GM19351 (cell line): ENCODE measurements at regions not wholly inside any gene's neighbourhood (a gene's known extent, or its start where the extent isn't known, plus 50 kb on each side); places are given as distances from the start of the nearest gene placed in this dataset.
"Not testable (repeated sequence)": the region's sequence is repeated elsewhere in the genome, so short reads cannot be mapped to it uniquely, and the experiment has no call there.

Experiments
- ATAC-seq: cut with Tn5 transposase; IDR thresholded peaks from one replicate; pipeline ENCODE4 v1.9.1; 2021; ENCODE audit warnings: mild to moderate bottlenecking, moderate library complexity; ENCODE audit not compliant: unreplicated experiment

DNA sequence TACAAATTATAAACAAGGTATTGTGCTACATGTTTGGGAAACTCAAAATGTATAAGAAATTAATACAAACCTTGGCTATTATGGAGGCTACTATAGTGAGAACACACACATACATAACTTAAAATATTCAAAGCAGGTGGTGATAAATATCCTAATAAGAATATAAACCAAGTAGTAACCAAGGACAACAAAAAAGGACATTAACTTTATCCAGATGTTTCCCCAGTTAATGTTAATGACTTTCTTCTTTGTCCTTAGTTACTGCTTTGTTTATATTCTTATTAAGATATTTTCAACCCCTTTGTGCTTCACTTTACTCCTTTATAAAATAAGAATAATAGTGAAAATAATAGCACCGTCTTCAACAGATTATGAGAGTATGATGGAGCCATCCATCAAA is 241.6 kb downstream of the CALCRL start:
- ATAC-seq, result no peak

DNA sequence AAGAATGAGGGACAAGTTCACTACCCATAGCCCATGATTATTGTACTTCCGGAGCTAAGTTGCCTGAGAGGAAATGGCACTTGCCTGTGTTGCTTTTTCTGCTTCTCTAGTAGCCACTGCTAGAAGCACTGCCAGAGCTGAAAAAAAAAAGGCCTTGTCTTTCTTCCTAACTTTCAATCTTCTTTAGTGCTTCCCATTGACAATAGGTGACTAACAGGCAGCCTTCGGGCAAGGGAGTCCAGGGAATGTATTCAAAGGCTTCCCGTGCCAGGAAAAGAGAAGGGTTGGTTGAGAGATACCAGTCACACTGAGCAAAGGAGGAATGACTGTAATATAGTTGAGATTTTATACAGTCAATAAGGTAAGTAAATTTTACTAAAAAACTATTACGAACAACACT is 242.0 kb downstream of the CALCRL start:
- no peak for ATAC-seq

- ATAC-seq, result no peak
Observed at GRCh38 chr2:187198136-187198535, 249.9 kb downstream of the CALCRL start.

- no peak for ATAC-seq
Observed at GRCh38 chr2:187194049-187194448, 254.0 kb downstream of the CALCRL start.

DNA sequence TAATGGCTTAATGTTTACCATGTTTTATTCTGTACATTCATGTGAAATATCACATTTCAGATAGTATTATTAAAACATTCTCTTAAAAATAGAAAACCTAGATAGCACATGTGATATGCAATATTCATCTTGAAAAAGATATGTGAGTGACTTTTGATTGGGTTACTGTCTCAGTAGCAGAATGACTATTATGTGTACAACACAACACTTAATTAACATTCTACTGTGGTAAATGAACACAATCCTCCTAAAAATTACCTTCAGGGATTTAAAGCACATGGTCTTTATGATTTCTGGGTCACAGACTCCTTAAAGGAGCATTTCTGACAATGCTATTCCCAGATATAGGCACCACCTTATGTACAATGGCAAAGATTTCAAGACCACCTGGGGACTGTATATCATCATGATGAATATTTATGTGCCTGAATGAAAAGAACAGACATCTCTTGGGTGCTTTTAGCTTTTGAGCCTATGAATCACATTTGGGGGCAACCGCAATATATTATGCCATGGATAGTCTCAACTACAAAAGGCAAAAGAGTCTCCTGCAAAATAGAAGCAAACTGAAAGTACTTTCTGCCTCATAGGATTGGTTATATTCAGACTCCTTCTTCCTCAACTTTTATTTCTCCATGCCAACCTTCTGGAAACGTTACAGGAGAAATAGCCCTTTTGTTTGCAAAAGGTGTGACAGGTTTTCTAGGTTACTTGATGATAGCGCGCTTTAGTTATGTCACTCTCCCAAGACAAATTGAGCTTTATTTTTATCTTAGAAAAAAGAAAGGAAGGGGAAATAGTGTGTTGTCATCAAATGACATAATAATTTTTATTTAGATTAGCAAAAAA is 259.0 kb downstream of the CALCRL start:
- no peak for ATAC-seq

- ATAC-seq, result no peak
Observed at GRCh38 chr2:187187519-187187918, 260.5 kb downstream of the CALCRL start.

- ATAC-seq, result no peak
Observed at GRCh38 chr2:187180529-187180928, 267.5 kb downstream of the CALCRL start.

DNA sequence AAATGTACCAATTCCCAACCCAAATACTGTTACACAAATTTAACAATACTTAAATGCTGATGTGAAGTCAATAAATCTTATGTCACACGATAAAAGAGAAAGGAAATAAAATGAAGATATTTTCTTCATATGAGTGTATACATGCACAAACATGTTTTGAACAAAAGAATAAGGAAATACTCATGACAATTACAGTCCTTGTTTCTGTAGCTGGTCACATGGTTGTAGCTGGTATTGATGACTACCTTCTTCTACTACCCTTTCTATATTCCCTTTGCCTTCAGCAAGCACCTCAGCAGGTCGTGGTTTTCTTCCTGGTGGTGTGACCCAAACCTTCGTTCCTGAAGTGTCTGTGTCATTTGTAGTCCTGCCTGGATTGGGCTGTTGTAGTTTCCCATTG is 269.2 kb downstream of the CALCRL start:
- not testable (repeated sequence) for ATAC-seq

DNA sequence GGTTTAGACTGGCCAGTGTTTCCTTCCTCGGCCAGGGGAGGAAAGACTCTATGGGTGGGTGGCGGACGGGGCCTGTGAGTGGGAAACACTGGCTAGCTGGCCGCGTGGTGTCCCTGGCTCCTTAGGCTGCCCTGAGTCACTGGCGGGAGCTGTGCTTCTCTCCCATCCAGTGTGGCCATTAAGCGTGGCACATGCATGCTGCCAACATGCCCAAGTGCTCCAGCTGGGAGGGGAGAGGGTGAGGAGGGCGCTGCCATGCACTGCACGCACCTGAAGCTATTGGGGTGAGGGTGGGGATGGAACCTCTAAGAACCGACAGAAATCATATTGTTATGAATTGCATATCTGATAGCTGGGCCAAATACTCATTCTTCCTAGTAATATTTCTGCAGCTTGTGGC is 270.8 kb downstream of the CALCRL start:
- no peak for ATAC-seq

- ATAC-seq, result no peak
Observed at GRCh38 chr2:187174582-187174981, 273.5 kb downstream of the CALCRL start.

- ATAC-seq, result no peak
Observed at GRCh38 chr2:187171318-187171717, 276.7 kb downstream of the CALCRL start.

GRCh38 chr2:187169864-187170263 is 278.2 kb downstream of the CALCRL start:
- ATAC-seq, result no peak

DNA sequence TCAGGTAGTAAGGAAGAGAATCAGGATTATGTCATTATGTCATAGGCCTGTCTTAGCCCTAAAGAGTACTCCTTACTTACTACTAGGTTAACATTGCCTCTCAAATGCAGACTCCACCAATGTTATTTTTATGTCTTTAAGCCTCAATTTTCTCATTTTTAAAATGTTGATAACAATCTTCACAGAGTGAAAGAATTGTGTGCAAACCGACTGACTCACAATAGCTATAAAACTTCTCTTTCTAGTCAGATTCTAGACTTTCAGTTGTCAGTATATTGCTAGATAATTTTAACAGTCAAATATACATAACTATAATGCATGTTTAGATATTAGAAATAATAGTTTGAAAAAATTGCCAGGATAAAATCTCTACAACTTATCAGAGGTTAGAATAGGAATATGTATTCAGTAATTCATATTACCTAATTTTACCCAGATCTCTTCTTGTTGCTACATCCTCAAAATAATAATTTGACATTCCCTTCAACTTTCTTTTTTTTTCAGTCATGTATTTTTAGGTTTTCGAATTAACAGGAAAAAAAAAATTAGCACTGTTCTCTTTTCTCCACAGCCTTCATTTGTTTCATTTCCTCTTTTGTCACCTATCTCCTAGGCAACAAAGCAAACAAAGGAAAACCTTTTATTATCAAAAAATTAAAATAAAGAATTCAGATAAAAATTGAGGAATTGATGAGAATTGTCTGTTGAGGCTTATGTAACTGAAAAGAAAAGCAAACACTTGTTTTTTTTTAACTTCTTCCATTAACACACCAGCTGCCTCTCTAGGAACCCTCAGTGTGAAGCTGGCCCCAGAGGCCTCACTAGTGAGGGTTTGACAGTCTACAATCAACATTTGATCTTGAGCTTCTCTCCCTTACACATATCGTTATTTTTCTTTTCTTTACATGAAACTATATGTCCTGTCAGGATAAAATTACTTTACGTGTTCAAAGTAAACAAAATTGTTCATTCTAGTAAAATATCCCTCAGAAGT is 279.0 kb downstream of the CALCRL start:
- peak; percentile 67 for ATAC-seq

GRCh38 chr2:187167491-187167890 is 280.6 kb downstream of the CALCRL start:
- no peak for ATAC-seq

GRCh38 chr2:187165936-187166610 is 282.0 kb downstream of the CALCRL start:
- ATAC-seq, result no peak

GRCh38 chr2:187158452-187158851 is 289.6 kb downstream of the CALCRL start:
- no peak for ATAC-seq

GRCh38 chr2:187157046-187157445 is 291.0 kb downstream of the CALCRL start:
- ATAC-seq, result no peak

DNA sequence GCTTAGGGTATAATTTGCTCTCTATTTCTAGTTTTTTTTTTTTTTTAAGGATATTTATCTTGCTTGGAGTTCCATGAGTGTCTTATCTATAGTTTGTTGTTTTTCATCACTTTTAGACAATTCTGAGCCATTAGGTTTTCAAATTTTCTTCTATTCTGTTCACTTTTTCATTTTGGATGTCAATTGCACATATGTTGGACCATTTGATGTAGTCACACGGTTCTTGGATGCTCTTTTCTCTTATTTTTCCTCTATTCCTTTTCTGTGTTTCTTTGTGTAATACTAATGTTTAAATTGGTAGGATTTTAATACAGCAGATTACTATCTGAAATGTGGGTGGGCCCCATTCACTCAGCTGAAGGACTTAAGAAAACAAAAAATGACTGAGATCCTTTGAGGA is 292.6 kb downstream of the CALCRL start:
- no peak for ATAC-seq

GRCh38 chr2:187150670-187151069 is 297.4 kb downstream of the CALCRL start:
- ATAC-seq, result no peak

GRCh38 chr2:187148059-187148714 is 299.2 kb upstream of the ZSWIM2 start:
- no peak for ATAC-seq

GRCh38 chr2:187143537-187143936 is 294.6 kb upstream of the ZSWIM2 start:
- no peak for ATAC-seq
